Neuron (in vitro differentiated cells): ENCODE measurements at regions not wholly inside any gene's neighbourhood (a gene's known extent, or its start where the extent isn't known, plus 50 kb on each side); places are given as distances from the start of the nearest gene placed in this dataset.
"Not testable (repeated sequence)": the region's sequence is repeated elsewhere in the genome, so short reads cannot be mapped to it uniquely, and the experiment has no call there.

Experiments used
- H2AFZ ChIP-seq: one replicate; pipeline ENCODE4 v1.6.1; 2013; ENCODE audit warnings: low read depth, mild to moderate bottlenecking, inconsistent platforms, low read length, moderate library complexity
- H3K27me3 ChIP-seq: one replicate; pipeline ENCODE4 v1.6.1; 2013; ENCODE audit warnings: low read length; ENCODE audit not compliant: insufficient read depth
- H3K36me3 ChIP-seq: one replicate; pipeline ENCODE4 v1.6.1; 2013; ENCODE audit warnings: low read length; ENCODE audit not compliant: insufficient read depth
- H3K4me1 ChIP-seq: one replicate; pipeline ENCODE4 v1.6.1; 2013; ENCODE audit warnings: low read length; ENCODE audit not compliant: insufficient read depth
- H3K4me3 ChIP-seq: 2 replicates; pipeline ENCODE4 v1.5.1; 2013; ENCODE audit warnings: mild to moderate bottlenecking, low read length, moderate library complexity
- H3K9me3 ChIP-seq: one replicate; pipeline ENCODE4 v1.6.1; 2013; ENCODE audit warnings: low read length

DNA sequence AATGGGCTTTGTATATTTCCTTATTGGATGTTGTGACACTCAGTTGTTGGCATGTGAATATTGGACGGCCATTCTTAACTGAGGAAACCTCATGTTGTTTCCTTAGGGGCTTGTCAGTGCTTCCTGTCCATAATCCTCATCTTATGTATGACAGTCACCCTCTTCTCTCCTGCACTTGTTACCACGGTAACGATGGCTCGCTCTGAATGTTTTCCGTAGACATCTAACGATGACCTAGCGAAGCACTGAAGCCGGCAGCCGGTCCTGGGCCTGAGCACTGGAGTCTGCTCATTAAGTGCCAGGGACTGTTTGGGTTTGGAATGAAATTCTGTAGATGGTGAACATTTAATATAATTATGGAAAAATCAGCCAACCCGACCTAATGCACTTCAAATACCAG is 242.7 kb upstream of the NBPF12 start:
- H3K4me3 ChIP-seq, H3K36me3 ChIP-seq, H3K9me3 ChIP-seq, H2AFZ ChIP-seq, H3K4me1 ChIP-seq, H3K27me3 ChIP-seq: not testable (repeated sequence)

- not testable (repeated sequence) for H3K9me3 ChIP-seq, H3K36me3 ChIP-seq, H3K4me3 ChIP-seq
These were observed 246.3 kb upstream of the NBPF12 start for GRCh38 chr1:146691798-146692197.

DNA sequence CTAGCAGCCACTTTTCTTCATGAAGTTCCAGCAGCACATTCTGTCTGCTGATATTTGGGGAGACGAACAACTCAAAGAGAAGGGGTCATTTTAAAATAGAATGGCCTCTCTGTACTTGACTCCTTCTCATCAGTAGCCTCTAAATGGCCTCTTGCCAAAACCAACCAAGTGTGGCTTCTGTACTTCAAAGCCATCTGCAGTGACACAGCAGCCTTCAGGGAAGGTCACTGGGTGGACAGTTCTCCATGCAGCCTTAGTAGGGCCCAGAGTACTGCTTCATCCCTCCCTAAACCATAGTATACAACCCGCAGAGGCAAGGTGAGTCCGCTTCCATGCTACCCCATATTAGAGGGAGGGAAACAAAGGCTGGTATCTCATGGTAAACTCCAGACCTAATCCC is 249.2 kb upstream of the NBPF12 start:
- not testable (repeated sequence) for H3K9me3 ChIP-seq, H3K4me1 ChIP-seq, H3K36me3 ChIP-seq, H3K27me3 ChIP-seq, H3K4me3 ChIP-seq, H2AFZ ChIP-seq

More at GRCh38 chr1:146691798-146692197, 246.3 kb upstream of the NBPF12 start:
- H3K4me1 ChIP-seq, H3K27me3 ChIP-seq, H2AFZ ChIP-seq: not testable (repeated sequence)

GRCh38 chr1:146686777-146687366 is 251.3 kb upstream of the NBPF12 start:
- not testable (repeated sequence) for H3K9me3 ChIP-seq, H3K4me3 ChIP-seq, H3K27me3 ChIP-seq, H2AFZ ChIP-seq, H3K36me3 ChIP-seq, H3K4me1 ChIP-seq

- not testable (repeated sequence) for H3K4me1 ChIP-seq, H3K27me3 ChIP-seq, H2AFZ ChIP-seq, H3K9me3 ChIP-seq, H3K4me3 ChIP-seq, H3K36me3 ChIP-seq
These were observed 255.0 kb upstream of the NBPF12 start for GRCh38 chr1:146683126-146683429.

DNA sequence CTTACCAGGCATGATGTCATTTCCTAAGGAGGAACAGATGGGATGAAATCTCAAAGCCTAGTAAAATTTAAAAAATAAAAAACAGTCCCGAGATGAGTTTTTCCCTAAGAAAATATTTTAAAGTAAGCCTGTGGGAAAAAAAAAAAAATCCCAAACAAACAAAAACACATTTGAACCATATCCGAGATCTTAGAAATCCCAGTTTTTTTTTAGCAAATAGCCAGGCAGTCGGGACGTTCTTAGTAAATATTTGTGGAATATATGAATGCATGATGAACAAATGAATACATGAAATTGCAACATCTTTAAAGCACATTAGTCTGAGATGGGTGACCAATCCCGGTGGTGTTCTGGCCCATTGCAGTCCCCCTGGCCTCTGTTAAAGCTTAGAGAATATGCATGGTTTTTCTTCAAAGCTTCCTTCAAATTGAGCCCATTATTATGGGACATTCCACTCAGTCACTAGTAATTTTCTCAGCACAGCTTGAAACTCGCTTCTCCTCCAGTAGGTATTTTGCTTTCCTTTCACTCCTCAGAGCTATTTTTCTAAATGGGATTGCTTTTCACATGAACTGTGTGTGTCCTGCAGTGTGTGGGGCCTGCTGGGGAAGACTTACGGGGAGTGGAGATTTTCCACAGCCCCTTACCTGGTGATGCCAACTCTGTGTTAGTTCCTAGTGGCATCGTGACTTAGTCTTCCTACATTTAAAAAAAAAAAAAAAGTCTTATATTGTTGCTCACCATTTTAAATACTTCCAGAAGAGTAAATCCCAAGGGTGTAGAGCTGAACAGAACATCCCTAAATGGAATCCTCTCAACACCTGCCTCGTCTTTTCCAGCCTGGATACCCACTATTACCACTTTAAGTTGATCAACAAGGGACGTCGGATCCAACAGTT is 255.6 kb upstream of the NBPF12 start:
- not testable (repeated sequence) for H3K36me3 ChIP-seq, H2AFZ ChIP-seq, H3K27me3 ChIP-seq, H3K4me3 ChIP-seq, H3K9me3 ChIP-seq, H3K4me1 ChIP-seq

DNA sequence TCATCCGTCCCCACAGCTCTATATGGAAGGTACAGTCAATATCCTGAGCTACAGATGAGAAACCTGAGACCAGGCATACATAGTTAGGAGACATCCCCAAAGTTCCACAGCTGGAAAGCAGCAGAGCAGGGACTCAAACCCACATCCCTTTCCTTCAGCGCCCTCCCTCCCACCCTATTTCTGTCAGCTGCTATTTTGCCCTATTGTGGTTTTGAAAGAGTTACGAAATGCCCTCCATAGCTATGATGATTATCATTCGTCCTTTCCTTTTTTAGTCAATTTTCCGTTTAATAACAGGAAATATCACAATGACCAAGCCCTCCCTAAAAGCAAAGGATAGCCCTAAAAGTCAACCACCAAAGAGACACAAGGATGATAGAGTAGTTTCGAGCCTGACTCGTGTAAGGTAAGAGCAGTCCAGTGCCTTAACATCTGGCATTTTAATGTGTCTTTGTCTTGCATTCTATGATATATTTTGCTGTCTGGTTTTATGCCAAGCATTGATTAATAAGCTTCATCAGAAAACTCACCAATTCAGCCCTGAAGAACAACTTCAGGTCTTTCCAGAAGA is 264.3 kb upstream of the NBPF12 start:
- H3K9me3 ChIP-seq, H3K36me3 ChIP-seq, H2AFZ ChIP-seq, H3K4me3 ChIP-seq, H3K27me3 ChIP-seq, H3K4me1 ChIP-seq: not testable (repeated sequence)

- H3K36me3 ChIP-seq, H3K4me3 ChIP-seq, H3K9me3 ChIP-seq, H3K4me1 ChIP-seq, H2AFZ ChIP-seq, H3K27me3 ChIP-seq: not testable (repeated sequence)
These were observed 265.5 kb upstream of the NBPF12 start for GRCh38 chr1:146672608-146673007.

- not testable (repeated sequence) for H3K27me3 ChIP-seq, H3K9me3 ChIP-seq, H3K4me1 ChIP-seq, H3K4me3 ChIP-seq, H2AFZ ChIP-seq, H3K36me3 ChIP-seq
These were observed 266.5 kb upstream of the NBPF12 start for GRCh38 chr1:146671588-146671987.

DNA sequence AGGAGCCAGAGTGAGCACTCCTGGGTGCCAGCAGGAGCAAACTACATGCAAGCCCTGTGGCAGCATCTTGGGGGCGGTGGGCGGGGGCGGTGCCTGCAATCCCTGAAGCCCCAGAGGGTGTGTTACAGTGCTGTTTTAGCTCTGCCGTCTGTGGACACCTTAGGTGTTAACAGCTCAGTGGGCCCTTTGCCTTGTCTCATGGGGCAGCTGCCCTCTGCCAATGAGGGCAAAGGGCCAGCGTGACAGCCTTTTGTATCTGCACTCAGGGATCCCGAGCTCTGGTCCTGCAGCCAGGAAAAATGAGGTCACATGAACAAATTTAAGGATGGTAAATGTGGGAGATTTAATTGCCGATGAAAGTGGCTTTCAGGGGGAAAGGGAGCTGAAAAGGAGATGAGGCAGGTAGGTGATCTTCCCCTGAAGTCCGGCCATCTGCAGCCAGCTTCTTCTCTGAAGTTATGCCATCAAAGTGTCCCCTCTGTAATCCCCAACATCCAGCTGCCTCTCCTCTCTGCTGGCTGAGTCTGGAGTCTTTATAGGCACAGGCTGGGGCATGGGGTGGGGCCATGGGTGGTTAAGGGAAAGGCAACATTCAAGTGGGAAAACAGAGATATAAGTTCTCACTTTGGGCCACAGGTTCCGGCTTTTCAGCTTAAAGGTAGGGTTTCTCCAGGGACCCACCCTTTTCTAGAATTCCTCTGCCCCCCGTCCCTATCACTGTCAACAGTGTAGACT is 267.1 kb upstream of the NBPF12 start:
- not testable (repeated sequence) for H3K4me1 ChIP-seq, H3K36me3 ChIP-seq, H2AFZ ChIP-seq, H3K4me3 ChIP-seq, H3K9me3 ChIP-seq, H3K27me3 ChIP-seq

GRCh38 chr1:146666275-146666674 is 271.8 kb upstream of the NBPF12 start:
- H3K9me3 ChIP-seq, H3K4me3 ChIP-seq, H3K36me3 ChIP-seq, H2AFZ ChIP-seq, H3K27me3 ChIP-seq, H3K4me1 ChIP-seq: not testable (repeated sequence)

GRCh38 chr1:146660242-146660641 is 277.9 kb upstream of the NBPF12 start:
- H3K27me3 ChIP-seq, H2AFZ ChIP-seq, H3K4me1 ChIP-seq, H3K9me3 ChIP-seq, H3K4me3 ChIP-seq, H3K36me3 ChIP-seq: not testable (repeated sequence)

GRCh38 chr1:146656356-146657060 is 281.6 kb upstream of the NBPF12 start:
- not testable (repeated sequence) for H3K4me3 ChIP-seq, H3K4me1 ChIP-seq, H3K27me3 ChIP-seq, H3K36me3 ChIP-seq, H3K9me3 ChIP-seq, H2AFZ ChIP-seq
